Thyroid gland (tissue), 4 donors: ENCODE measurements at regions not wholly inside any gene's neighbourhood (a gene's known extent, or its start where the extent isn't known, plus 50 kb on each side); places are given as distances from the start of the nearest gene placed in this dataset.

Experiments
- CTCF ChIP-seq, 6 experiments: fragments of 200-600 bp in 3 of 6; fragments of 450-650 bp in 3 of 6; sonication (generic) in 3 of 6; IDR thresholded peaks; one replicate each; pipeline ENCODE4 v1.5.1; 2016 to 2019; ENCODE audit warnings: antibody characterized with exemption in 6 of 6, mild to moderate bottlenecking in 2 of 6, inconsistent platforms in 1 of 6, moderate library complexity in 1 of 6
- POLR2A ChIP-seq, 2 donors: fragments of 450-650 bp; IDR thresholded peaks; one replicate each; pipeline ENCODE4 v1.6.1; 2017; ENCODE audit warnings: antibody characterized with exemption in 2 of 2, mild to moderate bottlenecking in 2 of 2, moderate library complexity in 1 of 2

- TF ChIP-seq CTCF (IDR thresholded peaks at IDR 0.05) (no peak), POLR2A (IDR thresholded peaks at IDR 0.05) (no peak)
Observed at GRCh38 chr16:86833136-86833535, 254.8 kb downstream of the FOXL1 start.
